ENCODE measurements at regions not wholly inside any gene's neighbourhood (a gene's known extent, or its start where the extent isn't known, plus 50 kb on each side); places are given as distances from the start of the nearest gene placed in this dataset.

DNA sequence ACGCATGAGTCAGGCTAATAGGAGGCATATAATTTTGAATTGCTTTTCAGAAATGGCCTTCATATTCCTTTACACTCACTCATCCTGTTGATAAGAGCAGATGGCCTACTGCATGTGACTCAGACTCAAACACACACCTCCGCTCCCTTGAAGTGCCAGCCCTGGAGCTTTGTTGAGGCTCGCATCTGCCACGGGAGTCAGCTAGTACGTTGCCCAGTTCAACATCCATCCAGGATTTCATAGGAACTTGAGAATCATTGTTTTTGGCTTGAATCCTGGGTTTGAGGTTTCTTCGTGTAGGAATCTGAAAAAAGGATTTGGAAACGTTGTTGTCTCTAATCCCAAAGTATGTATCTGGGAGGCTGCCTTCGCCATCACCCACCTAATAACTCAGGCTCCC, 87.4 kb upstream of the JAG1 start:
- no peak overlapping the region for H2BK20ac ChIP-seq (ENCODE audit: low read length)
- POLR2A ChIA-PET (ENCODE audit: partially characterized antibody): no interaction called here
- H3K9me3 ChIP-seq (ENCODE audit: insufficient read depth in 2 of 2, low read depth in 1 of 2, low read length in 1 of 2): no peaks in the 10 kb centered on the region
- no peak overlapping the region for H4K8ac ChIP-seq (ENCODE audit: extremely low read depth, insufficient read depth, low read length)
- no peak overlapping the region for H2BK5ac ChIP-seq (ENCODE audit: low read depth, low read length)
- 91% methylated on average over 8 of the region's 8 CpGs; no CpG with 5 or more reads in 1 of the 2 experiments for WGBS, 2 experiments (ENCODE audit: extremely low coverage in 1 of 2, insufficient coverage in 1 of 2, insufficient read length in 1 of 2, insufficient replicate concordance in 2 of 2, low coverage in 1 of 2, low lambda C conversion rate in 2 of 2, missing lambda C conversion rate in 1 of 2)
- peaks cover 0 to 4% (median 0%) of the 10 kb centered on the region in 4 experiments; a peak in 3 of 7 replicates for H3K4me1 ChIP-seq (replicated peaks in 1 of 4; ENCODE audit: control insufficient read depth in 3 of 4, insufficient read depth in 4 of 4, low read length in 3 of 4)
- no peak overlapping the region for H3K4me2 ChIP-seq (ENCODE audit: insufficient read depth in 1 of 2, low read depth in 2 of 2, low read length in 2 of 2)
- no peak overlapping the region for H4K5ac ChIP-seq (ENCODE audit: insufficient read length, low read depth, low read length)
- FAIRE-seq (no peak), DNase-seq (ENCODE audit: low read depth in 1 of 2, low spot score in 2 of 2) (no peak)
- H3K27ac ChIP-seq (ENCODE audit: low read depth, low read length): no peak overlapping the region
- no peak overlapping the region for H2BK12ac ChIP-seq (ENCODE audit: low read depth, low read length)
- H3K9ac ChIP-seq (replicated peaks in 1 of 4; ENCODE audit: extremely low read depth in 1 of 4, low read depth in 3 of 4, low read length in 3 of 4): no peak overlapping the region
- no peaks in the 10 kb centered on the region for H4K20me1 ChIP-seq (replicated peaks in 1 of 2; ENCODE audit: control insufficient read depth in 1 of 2, insufficient read depth in 2 of 2, low read length in 2 of 2)
- no peak overlapping the region for H2BK120ac ChIP-seq (replicated peaks; ENCODE audit: low read depth, low read length)
- H3K14ac ChIP-seq (ENCODE audit: insufficient read length): no peak overlapping the region
- no peaks in the 10 kb centered on the region for H3K79me2 ChIP-seq (ENCODE audit: control insufficient read depth in 1 of 2, insufficient read depth in 2 of 2, low read length in 2 of 2)
- H3K79me1 ChIP-seq (ENCODE audit: low read depth, low read length): no peaks in the 10 kb centered on the region
- H3K4me3 ChIP-seq (ENCODE audit: extremely low read depth in 1 of 4, insufficient read depth in 2 of 4, low read depth in 3 of 4, low read length in 4 of 4): no peak overlapping the region
- H3K4ac ChIP-seq (replicated peaks; ENCODE audit: insufficient read length, low read depth, low read length): no peak overlapping the region
- CTCF ChIA-PET (ENCODE audit: partially characterized antibody): interaction anchor here (1.0 to 1.9 kb wide), 2 partner anchors 21 to 93 kb away, joined by 3 to 5 read pairs; no protein-coding TSS in a partner anchor
- H3K36me3 ChIP-seq (ENCODE audit: control insufficient read depth in 2 of 4, insufficient read depth in 4 of 4, low read length in 3 of 4): no peaks in the 10 kb centered on the region
- no peak overlapping the region for H4K91ac ChIP-seq (replicated peaks; ENCODE audit: insufficient read length, low read length)
- H3K56ac ChIP-seq (replicated peaks; ENCODE audit: insufficient read length, low read depth, low read length): no peak overlapping the region
- H2AFZ ChIP-seq (ENCODE audit: low read length): no peak overlapping the region
- no peak overlapping the region for H3K18ac ChIP-seq (ENCODE audit: extremely low read depth, low read length)
- no peak overlapping the region for H2AK5ac ChIP-seq (ENCODE audit: low read depth, low read length)
- no peaks in the 10 kb centered on the region for H3K27me3 ChIP-seq (replicated peaks in 1 of 4; ENCODE audit: control insufficient read depth in 3 of 4, extremely low read depth in 1 of 4, insufficient read depth in 3 of 4, low read length in 3 of 4)
- H3K23me2 ChIP-seq (ENCODE audit: low read depth, low read length): no peaks in the 10 kb centered on the region
- H2BK15ac ChIP-seq (ENCODE audit: low read length): no peak overlapping the region
- H3K23ac ChIP-seq (ENCODE audit: insufficient read length): no peak overlapping the region
- TF ChIP-seq EP300 (IDR thresholded peaks at IDR 0.05; ENCODE audit: borderline replicate concordance in 1 of 2, low read depth in 2 of 2, low read length in 2 of 2) (no peak), ASH2L (IDR thresholded peaks at IDR 0.05; ENCODE audit: low read length) (no peak), TCF12 (IDR thresholded peaks at IDR 0.05; ENCODE audit: low read depth, low read length) (no peak), YY1 (IDR thresholded peaks at IDR 0.05; ENCODE audit: low read depth, low read length) (no peak), SP2 (IDR thresholded peaks at IDR 0.05; ENCODE audit: low read length) (no peak), CHD1 (IDR thresholded peaks at IDR 0.05; ENCODE audit: low read depth, low read length) (no peak), RAD21 (IDR thresholded peaks at IDR 0.05 in 1 of 2, conservative IDR thresholded peaks at IDR 0.05 in 1 of 2; ENCODE audit: low read depth in 2 of 2, low read length in 2 of 2) (no peak), CHD2 (IDR thresholded peaks at IDR 0.05; ENCODE audit: low read length) (no peak), KDM5A (IDR thresholded peaks at IDR 0.05; ENCODE audit: low read length) (no peak), PHF8 (conservative IDR thresholded peaks at IDR 0.05; ENCODE audit: low read depth, low read length) (no peak), RXRA (IDR thresholded peaks at IDR 0.05; ENCODE audit: insufficient read depth, low read depth, low read length) (no peak), BCL11A (IDR thresholded peaks at IDR 0.05; ENCODE audit: low read depth in 2 of 2, low read length in 2 of 2) (no peak), RBBP5 (IDR thresholded peaks at IDR 0.05; ENCODE audit: borderline replicate concordance, low read depth, low read length) (no peak), EGR1 (IDR thresholded peaks at IDR 0.05; ENCODE audit: borderline replicate concordance, low read depth, low read length) (no peak)
- TF ChIP-seq, protein P1, sequence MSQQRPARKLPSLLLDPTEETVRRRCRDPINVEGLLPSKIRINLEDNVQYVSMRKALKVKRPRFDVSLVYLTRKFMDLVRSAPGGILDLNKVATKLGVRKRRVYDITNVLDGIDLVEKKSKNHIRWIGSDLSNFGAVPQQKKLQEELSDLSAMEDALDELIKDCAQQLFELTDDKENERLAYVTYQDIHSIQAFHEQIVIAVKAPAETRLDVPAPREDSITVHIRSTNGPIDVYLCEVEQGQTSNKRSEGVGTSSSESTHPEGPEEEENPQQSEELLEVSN (IDR thresholded peaks at IDR 0.05): no peak

Data from H1 (cell line).